ENCODE measurements at regions not wholly inside any gene's neighbourhood (a gene's known extent, or its start where the extent isn't known, plus 50 kb on each side); places are given as distances from the start of the nearest gene placed in this dataset.

GRCh38 chr2:147659051-147659450, 185.8 kb upstream of the ACVR2A start (continued):
- TF ChIP-seq ZNF624 (tag by site-specific recombination; IDR thresholded peaks at IDR 0.05), result no peak

GRCh38 chr2:147657086-147658000, 187.5 kb upstream of the ACVR2A start:
- TF ChIP-seq ELK4 (IDR thresholded peaks at IDR 0.05; ENCODE audit: borderline replicate concordance, low read depth, low read length), result no peak
- TF ChIP-seq ZNF433 (tag by site-specific recombination; IDR thresholded peaks at IDR 0.05; ENCODE audit: low read depth), result no peak
- no peak for TF ChIP-seq ZNF174 (tag by site-specific recombination; IDR thresholded peaks at IDR 0.05)
- TF ChIP-seq ZNF629 (tag by site-specific recombination; IDR thresholded peaks at IDR 0.05), result no peak
- no peak for TF ChIP-seq ZBTB1 (tag by site-specific recombination; IDR thresholded peaks at IDR 0.05)
- TF ChIP-seq ZNF426 (tag by site-specific recombination; IDR thresholded peaks at IDR 0.05), result no peak
- no peak for TF ChIP-seq HIC1 (tag by site-specific recombination; IDR thresholded peaks at IDR 0.05)
- TF ChIP-seq SETDB1 (IDR thresholded peaks at IDR 0.05; ENCODE audit: insufficient read length, low read length), result no peak
- no peak for TF ChIP-seq SP3 (tag by site-specific recombination; IDR thresholded peaks at IDR 0.05)
- no peak for TF ChIP-seq ZNF580 (tag by site-specific recombination; IDR thresholded peaks at IDR 0.05)
- no peak for TF ChIP-seq HOXD13 (CRISPR knock-in tag; IDR thresholded peaks at IDR 0.05; ENCODE audit: borderline replicate concordance)
- no peak for TF ChIP-seq ZNF529 (tag by site-specific recombination; IDR thresholded peaks at IDR 0.05; ENCODE audit: insufficient replicate concordance)
- no peak for TF ChIP-seq ZBTB6 (tag by site-specific recombination; IDR thresholded peaks at IDR 0.05)
- TF ChIP-seq TCF7L2 (IDR thresholded peaks at IDR 0.05; ENCODE audit: borderline replicate concordance, low read depth, low read length), result no peak
- TF ChIP-seq ZNF274 (IDR thresholded peaks at IDR 0.05; ENCODE audit: low read length), result no peak
- TF ChIP-seq ZNF274 (tag by site-specific recombination; IDR thresholded peaks at IDR 0.05; ENCODE audit: borderline replicate concordance), result no peak
- TF ChIP-seq ATF2 (tag by site-specific recombination; IDR thresholded peaks at IDR 0.05; ENCODE audit: low read depth), result no peak
- TF ChIP-seq ZNF394 (tag by site-specific recombination; IDR thresholded peaks at IDR 0.05; ENCODE audit: borderline replicate concordance), result no peak
- no peak for TF ChIP-seq ZNF112 (tag by site-specific recombination; IDR thresholded peaks at IDR 0.05)
- Histone ChIP-seq H3K4me1 (ENCODE audit: control insufficient read depth, insufficient read depth, low read length) (no peaks in the 10 kb centered on the region), H3K36me3 (ENCODE audit: control insufficient read depth in 2 of 2, insufficient read depth in 1 of 2, low read length in 2 of 2) (no peaks in the 10 kb centered on the region), H3K4me3 (ENCODE audit: low read depth, low read length) (no peak overlapping the region), H3K27ac (ENCODE audit: extremely low read depth, low read depth, low read length) (no peak overlapping the region), H3K9me3 (ENCODE audit: control insufficient read depth, insufficient read depth, low read depth, low read length) (no peaks in the 10 kb centered on the region)
- ChIA-PET POLR2A (no interaction called here), CTCF (no interaction called here)

Measured in HEK293 (cell line).